HG03432 (cell line): ENCODE measurements at regions not wholly inside any gene's neighbourhood (a gene's known extent, or its start where the extent isn't known, plus 50 kb on each side); places are given as distances from the start of the nearest gene placed in this dataset.
"Not testable (repeated sequence)": the region's sequence is repeated elsewhere in the genome, so short reads cannot be mapped to it uniquely, and the experiment has no call there.

ENCODE experiments used
- ATAC-seq: cut with Tn5 transposase; IDR thresholded peaks from one replicate; pipeline ENCODE4 v1.9.1; 2021; ENCODE audit warnings: mild to moderate bottlenecking, moderate library complexity; ENCODE audit not compliant: unreplicated experiment

- ATAC-seq = no peak
These were observed 445.7 kb upstream of the CDIN1 start for GRCh38 chr15:36133742-36134141.

GRCh38 chr15:36136049-36136448 is 443.4 kb upstream of the CDIN1 start:
- ATAC-seq = no peak

- ATAC-seq = no peak
These were observed 426.5 kb upstream of the CDIN1 start for GRCh38 chr15:36152936-36153335.

- ATAC-seq = no peak
These were observed 422.5 kb upstream of the CDIN1 start for GRCh38 chr15:36156879-36157427.

- no peak for ATAC-seq
These were observed 419.1 kb upstream of the CDIN1 start for GRCh38 chr15:36160351-36160750.

GRCh38 chr15:36161108-36161507 is 418.3 kb upstream of the CDIN1 start:
- ATAC-seq = no peak

GRCh38 chr15:36161771-36162212 is 417.6 kb upstream of the CDIN1 start:
- no peak for ATAC-seq

- ATAC-seq = not testable (repeated sequence)
These were observed 415.4 kb upstream of the CDIN1 start for GRCh38 chr15:36163983-36164382.

- no peak for ATAC-seq
These were observed 406.5 kb upstream of the CDIN1 start for GRCh38 chr15:36172955-36173354.

GRCh38 chr15:36175186-36175740 is 404.2 kb upstream of the CDIN1 start:
- ATAC-seq = no peak

GRCh38 chr15:36175741-36176291 is 403.6 kb upstream of the CDIN1 start:
- ATAC-seq = no peak

GRCh38 chr15:36177590-36178302 is 401.7 kb upstream of the CDIN1 start:
- ATAC-seq = no peak

GRCh38 chr15:36178303-36178633 is 401.2 kb upstream of the CDIN1 start:
- ATAC-seq = no peak

- no peak for ATAC-seq
These were observed 396.2 kb upstream of the CDIN1 start for GRCh38 chr15:36183201-36183600.

GRCh38 chr15:36185438-36185837 is 394.0 kb upstream of the CDIN1 start:
- no peak for ATAC-seq

GRCh38 chr15:36185845-36186244 is 393.6 kb upstream of the CDIN1 start:
- no peak for ATAC-seq

GRCh38 chr15:36186376-36186775 is 393.1 kb upstream of the CDIN1 start:
- ATAC-seq = no peak

GRCh38 chr15:36191459-36191858 is 388.0 kb upstream of the CDIN1 start:
- no peak for ATAC-seq

GRCh38 chr15:36195361-36196007 is 383.9 kb upstream of the CDIN1 start:
- not testable (repeated sequence) for ATAC-seq

- ATAC-seq = no peak
These were observed 370.4 kb upstream of the CDIN1 start for GRCh38 chr15:36208868-36209582.

GRCh38 chr15:36210426-36210825 is 369.0 kb upstream of the CDIN1 start:
- ATAC-seq = no peak
